ENCODE measurements at regions not wholly inside any gene's neighbourhood (a gene's known extent, or its start where the extent isn't known, plus 50 kb on each side); places are given as distances from the start of the nearest gene placed in this dataset.

GRCh38 chr3:54071601-54072000, 50.8 kb upstream of the CACNA2D3 start:
- no peak overlapping the region for H3K9ac ChIP-seq (ENCODE audit: insufficient read length)
- no peak overlapping the region for H3K4me3 ChIP-seq
- no peak overlapping the region for H3K27ac ChIP-seq
- no peaks in the 10 kb centered on the region for H3K9me3 ChIP-seq (ENCODE audit: low read depth, low read length)
- DNase-seq (ENCODE audit: low read depth, low spot score): no peak
- no peaks in the 10 kb centered on the region for H3K36me3 ChIP-seq (ENCODE audit: insufficient read depth, low read length)
- no peak for TF ChIP-seq FOXP2 (optimal IDR thresholded peaks at IDR 0.05; ENCODE audit: control extremely low read depth, extremely low read length, insufficient read depth)
- TF ChIP-seq EZH2 (IDR thresholded peaks at IDR 0.05): no peak
- no peak for TF ChIP-seq POLR2AphosphoS5 (IDR thresholded peaks at IDR 0.05; ENCODE audit: borderline replicate concordance, low read depth, low read length)

DNA sequence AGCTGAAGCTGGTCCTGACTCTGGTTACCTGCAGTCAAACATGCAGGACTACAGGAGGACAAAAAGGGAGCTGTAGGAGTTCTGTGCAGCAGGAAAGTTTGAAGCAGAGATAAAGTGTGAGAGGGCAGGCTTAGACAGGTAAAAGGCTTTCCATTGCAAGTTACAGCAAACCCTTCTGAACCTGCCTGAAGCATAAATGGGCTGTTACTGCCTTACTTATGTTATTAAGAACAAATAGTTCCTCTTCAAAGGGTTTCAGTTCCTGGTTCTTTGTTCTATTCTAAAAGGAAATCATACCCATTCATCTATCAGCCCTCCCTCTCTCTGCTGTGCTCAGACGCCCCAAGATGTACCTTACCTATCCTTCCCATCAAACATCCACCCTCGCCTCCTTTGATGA, 52.4 kb upstream of the CACNA2D3 start:
- Histone ChIP-seq H3K9ac (ENCODE audit: insufficient read length) (no peak overlapping the region), H3K4me3 (no peak overlapping the region), H3K9me3 (ENCODE audit: low read depth, low read length) (no peaks in the 10 kb centered on the region), H3K36me3 (ENCODE audit: insufficient read depth, low read length) (no peaks in the 10 kb centered on the region), H3K27ac (no peak overlapping the region)
- TF ChIP-seq FOXP2 (optimal IDR thresholded peaks at IDR 0.05; ENCODE audit: control extremely low read depth, extremely low read length, insufficient read depth): no peak
- TF ChIP-seq EZH2 (IDR thresholded peaks at IDR 0.05): no peak
- no peak for TF ChIP-seq POLR2AphosphoS5 (IDR thresholded peaks at IDR 0.05; ENCODE audit: borderline replicate concordance, low read depth, low read length)
- DNase-seq (ENCODE audit: low read depth, low spot score): no peak

DNA sequence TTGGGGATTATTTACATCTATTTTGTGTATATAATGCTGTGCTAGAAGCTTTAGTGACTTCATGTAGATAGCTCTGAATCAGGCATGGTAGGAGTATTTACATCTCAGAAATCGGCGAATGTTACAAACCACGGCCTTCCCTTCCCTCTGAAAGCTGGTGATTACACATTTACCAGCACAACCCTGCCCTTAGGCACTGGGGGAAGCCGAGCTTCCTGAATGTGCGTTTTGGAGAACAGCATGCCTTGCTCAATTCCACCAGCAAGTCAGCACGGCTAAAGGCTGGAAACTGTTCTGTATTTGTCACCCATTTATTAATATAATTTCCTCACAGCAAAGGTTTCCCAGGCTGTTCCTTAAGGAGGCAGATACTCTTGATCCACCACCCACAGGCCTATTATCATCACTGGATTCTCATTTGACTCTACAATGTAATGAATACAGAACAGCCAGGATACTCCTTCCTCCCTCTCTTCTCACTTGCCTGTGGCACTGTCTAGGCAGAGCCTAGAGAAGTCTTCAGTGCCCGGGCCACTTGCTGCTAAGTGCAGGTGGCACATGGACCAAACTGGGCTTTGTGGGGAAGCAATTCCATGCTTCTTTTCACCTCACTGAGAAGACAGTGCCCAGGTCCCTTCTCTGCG, 55.2 kb upstream of the CACNA2D3 start:
- H3K9ac ChIP-seq (ENCODE audit: insufficient read length): no peak overlapping the region
- no peak overlapping the region for H3K27ac ChIP-seq
- H3K9me3 ChIP-seq (ENCODE audit: low read depth, low read length): no peaks in the 10 kb centered on the region
- H3K4me3 ChIP-seq: no peak overlapping the region
- no peaks in the 10 kb centered on the region for H3K36me3 ChIP-seq (ENCODE audit: insufficient read depth, low read length)
- peak; percentile 6 for DNase-seq (ENCODE audit: low read depth, low spot score)
- TF ChIP-seq POLR2AphosphoS5 (IDR thresholded peaks at IDR 0.05; ENCODE audit: borderline replicate concordance, low read depth, low read length): no peak
- no peak for TF ChIP-seq FOXP2 (optimal IDR thresholded peaks at IDR 0.05; ENCODE audit: control extremely low read depth, extremely low read length, insufficient read depth)
- no peak for TF ChIP-seq EZH2 (IDR thresholded peaks at IDR 0.05)

DNA sequence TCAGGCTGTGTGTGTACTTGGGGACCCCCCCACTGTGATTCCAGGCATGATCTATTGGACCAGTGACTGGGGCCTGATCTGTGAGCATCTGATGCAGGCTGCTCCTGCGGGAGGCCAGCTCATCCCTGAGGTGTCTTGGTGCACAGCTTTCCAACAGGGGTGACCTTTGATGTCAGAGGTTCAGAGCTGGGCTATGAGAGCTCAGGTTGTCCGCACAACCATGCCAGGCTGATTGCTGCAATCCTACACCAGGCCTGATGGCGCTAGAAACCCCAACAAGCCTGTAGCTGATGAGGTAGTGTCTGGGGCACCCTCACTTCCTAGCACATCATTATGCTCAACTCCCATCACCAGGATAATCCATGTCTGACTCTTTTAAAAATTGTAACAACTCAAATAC, 56.1 kb upstream of the CACNA2D3 start:
- TF ChIP-seq FOXP2 (optimal IDR thresholded peaks at IDR 0.05; ENCODE audit: control extremely low read depth, extremely low read length, insufficient read depth) (no peak), POLR2AphosphoS5 (IDR thresholded peaks at IDR 0.05; ENCODE audit: borderline replicate concordance, low read depth, low read length) (no peak), EZH2 (IDR thresholded peaks at IDR 0.05) (no peak)
- Histone ChIP-seq H3K9ac (ENCODE audit: insufficient read length) (no peak overlapping the region), H3K9me3 (ENCODE audit: low read depth, low read length) (no peaks in the 10 kb centered on the region), H3K27ac (no peak overlapping the region), H3K4me3 (no peak overlapping the region), H3K36me3 (ENCODE audit: insufficient read depth, low read length) (no peaks in the 10 kb centered on the region)
- no peak for DNase-seq (ENCODE audit: low read depth, low spot score)

GRCh38 chr3:54065586-54065985, 56.8 kb upstream of the CACNA2D3 start:
- Histone ChIP-seq H3K27ac (no peak overlapping the region), H3K4me3 (no peak overlapping the region), H3K9me3 (ENCODE audit: low read depth, low read length) (no peaks in the 10 kb centered on the region), H3K9ac (ENCODE audit: insufficient read length) (no peak overlapping the region), H3K36me3 (ENCODE audit: insufficient read depth, low read length) (no peaks in the 10 kb centered on the region)
- TF ChIP-seq FOXP2 (optimal IDR thresholded peaks at IDR 0.05; ENCODE audit: control extremely low read depth, extremely low read length, insufficient read depth) (no peak), POLR2AphosphoS5 (IDR thresholded peaks at IDR 0.05; ENCODE audit: borderline replicate concordance, low read depth, low read length) (no peak), EZH2 (IDR thresholded peaks at IDR 0.05) (no peak)
- DNase-seq (ENCODE audit: low read depth, low spot score): no peak

DNA sequence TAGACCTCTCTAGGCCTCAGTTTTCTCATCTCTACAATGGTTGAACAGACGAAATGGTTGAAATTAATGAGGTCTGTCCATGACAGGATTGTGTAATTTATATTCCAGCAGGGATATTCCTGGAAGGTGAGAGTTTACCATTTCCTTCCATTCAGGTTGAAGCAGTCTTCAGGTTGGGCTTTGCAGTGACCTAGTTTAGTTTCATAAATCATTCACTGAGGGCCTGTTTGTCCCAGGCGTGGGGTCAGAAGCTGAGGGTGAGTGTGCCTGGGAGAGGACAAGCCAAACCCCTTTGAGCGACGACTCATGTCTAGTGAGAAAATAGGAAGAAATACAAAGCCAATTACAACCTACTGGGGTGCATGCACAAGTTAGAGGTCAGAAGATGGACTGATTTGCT, 57.2 kb upstream of the CACNA2D3 start:
- no peak for TF ChIP-seq EZH2 (IDR thresholded peaks at IDR 0.05)
- no peak for TF ChIP-seq POLR2AphosphoS5 (IDR thresholded peaks at IDR 0.05; ENCODE audit: borderline replicate concordance, low read depth, low read length)
- TF ChIP-seq FOXP2 (optimal IDR thresholded peaks at IDR 0.05; ENCODE audit: control extremely low read depth, extremely low read length, insufficient read depth): no peak
- Histone ChIP-seq H3K4me3 (no peak overlapping the region), H3K9me3 (ENCODE audit: low read depth, low read length) (no peaks in the 10 kb centered on the region), H3K27ac (no peak overlapping the region), H3K9ac (ENCODE audit: insufficient read length) (no peak overlapping the region), H3K36me3 (ENCODE audit: insufficient read depth, low read length) (no peaks in the 10 kb centered on the region)
- DNase-seq (ENCODE audit: low read depth, low spot score): no peak

DNA sequence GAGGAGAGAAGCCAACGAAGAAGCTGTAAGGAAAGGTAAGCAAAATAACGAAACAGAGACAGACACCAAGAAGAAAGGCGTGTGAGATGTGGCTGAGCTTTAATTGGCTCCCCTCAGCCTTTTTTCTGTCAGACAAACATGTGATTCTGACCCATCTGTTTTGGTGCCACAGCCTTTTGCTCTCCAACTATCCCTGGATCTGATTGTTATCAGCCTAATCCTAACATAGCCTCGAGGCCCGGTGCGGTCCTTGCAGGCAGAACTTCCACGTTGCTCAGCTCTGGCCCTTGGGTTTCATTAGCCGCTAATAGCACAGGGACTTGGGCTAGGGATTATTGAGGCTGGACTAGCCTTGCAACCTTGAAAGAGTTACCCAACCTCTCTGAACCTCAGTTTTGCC, 57.9 kb upstream of the CACNA2D3 start:
- Histone ChIP-seq H3K36me3 (ENCODE audit: insufficient read depth, low read length) (no peaks in the 10 kb centered on the region), H3K9ac (ENCODE audit: insufficient read length) (no peak overlapping the region), H3K4me3 (no peak overlapping the region), H3K9me3 (ENCODE audit: low read depth, low read length) (no peaks in the 10 kb centered on the region), H3K27ac (no peak overlapping the region)
- DNase-seq (ENCODE audit: low read depth, low spot score): no peak
- TF ChIP-seq EZH2 (IDR thresholded peaks at IDR 0.05) (no peak), POLR2AphosphoS5 (IDR thresholded peaks at IDR 0.05; ENCODE audit: borderline replicate concordance, low read depth, low read length) (no peak), FOXP2 (optimal IDR thresholded peaks at IDR 0.05; ENCODE audit: control extremely low read depth, extremely low read length, insufficient read depth) (no peak)

- H3K9me3 ChIP-seq (ENCODE audit: low read depth, low read length): no peaks in the 10 kb centered on the region
- no peak for DNase-seq (ENCODE audit: low read depth, low spot score)
- TF ChIP-seq POLR2AphosphoS5 (IDR thresholded peaks at IDR 0.05; ENCODE audit: borderline replicate concordance, low read depth, low read length): no peak
- no peak for TF ChIP-seq EZH2 (IDR thresholded peaks at IDR 0.05)
Measured at GRCh38 chr3:54062546-54062945, 59.8 kb upstream of the CACNA2D3 start.

GRCh38 chr3:54056521-54056920, 65.8 kb upstream of the CACNA2D3 start:
- Histone ChIP-seq H3K4me3 (no peak overlapping the region), H3K27ac (no peak overlapping the region), H3K36me3 (ENCODE audit: insufficient read depth, low read length) (no peaks in the 10 kb centered on the region), H3K9ac (ENCODE audit: insufficient read length) (no peak overlapping the region), H3K9me3 (ENCODE audit: low read depth, low read length) (no peaks in the 10 kb centered on the region)
- TF ChIP-seq FOXP2 (optimal IDR thresholded peaks at IDR 0.05; ENCODE audit: control extremely low read depth, extremely low read length, insufficient read depth) (no peak), POLR2AphosphoS5 (IDR thresholded peaks at IDR 0.05; ENCODE audit: borderline replicate concordance, low read depth, low read length) (no peak), EZH2 (IDR thresholded peaks at IDR 0.05) (no peak)
- DNase-seq (ENCODE audit: low read depth, low spot score): no peak

More at GRCh38 chr3:54062546-54062945, 59.8 kb upstream of the CACNA2D3 start:
- no peak overlapping the region for H3K4me3 ChIP-seq
- H3K27ac ChIP-seq: no peak overlapping the region
- no peak overlapping the region for H3K9ac ChIP-seq (ENCODE audit: insufficient read length)
- H3K36me3 ChIP-seq (ENCODE audit: insufficient read depth, low read length): no peaks in the 10 kb centered on the region
